HG03469 (cell line): ENCODE measurements at regions not wholly inside any gene's neighbourhood (a gene's known extent, or its start where the extent isn't known, plus 50 kb on each side); places are given as distances from the start of the nearest gene placed in this dataset.
"Not testable (repeated sequence)": the region's sequence is repeated elsewhere in the genome, so short reads cannot be mapped to it uniquely, and the experiment has no call there.

Experiments used
- ATAC-seq: cut with Tn5 transposase; IDR thresholded peaks from one replicate; pipeline ENCODE4 v1.9.1; 2021; ENCODE audit warnings: mild to moderate bottlenecking, moderate library complexity, moderate number of reproducible peaks; ENCODE audit not compliant: unreplicated experiment

- no peak for ATAC-seq
Observed at GRCh38 chr15:69876064-69876940, 221.4 kb downstream of the TLE3 start.

DNA sequence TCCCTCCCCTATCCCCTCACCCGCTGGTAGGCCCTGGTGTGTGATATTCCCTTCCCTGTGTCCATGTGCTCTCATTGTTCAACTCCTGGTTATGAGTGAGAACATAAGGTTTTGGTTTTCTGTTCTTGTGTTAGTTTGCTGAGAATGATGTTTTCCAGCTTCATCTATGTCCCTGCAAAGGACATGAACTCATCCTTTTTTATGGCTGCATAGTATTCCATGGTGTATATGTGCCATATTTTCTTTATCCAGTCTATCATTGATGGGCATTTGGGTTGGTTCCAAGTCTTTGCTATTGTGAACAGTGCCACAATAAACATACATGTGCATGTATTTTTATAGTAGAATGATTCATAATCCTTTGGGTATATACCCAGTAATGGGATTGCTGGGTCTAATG is 217.8 kb downstream of the TLE3 start:
- ATAC-seq: not testable (repeated sequence)

- ATAC-seq: no peak
Observed at GRCh38 chr15:69880571-69881301, 217.0 kb downstream of the TLE3 start.

GRCh38 chr15:69881302-69881670 is 216.4 kb downstream of the TLE3 start:
- ATAC-seq: no peak

DNA sequence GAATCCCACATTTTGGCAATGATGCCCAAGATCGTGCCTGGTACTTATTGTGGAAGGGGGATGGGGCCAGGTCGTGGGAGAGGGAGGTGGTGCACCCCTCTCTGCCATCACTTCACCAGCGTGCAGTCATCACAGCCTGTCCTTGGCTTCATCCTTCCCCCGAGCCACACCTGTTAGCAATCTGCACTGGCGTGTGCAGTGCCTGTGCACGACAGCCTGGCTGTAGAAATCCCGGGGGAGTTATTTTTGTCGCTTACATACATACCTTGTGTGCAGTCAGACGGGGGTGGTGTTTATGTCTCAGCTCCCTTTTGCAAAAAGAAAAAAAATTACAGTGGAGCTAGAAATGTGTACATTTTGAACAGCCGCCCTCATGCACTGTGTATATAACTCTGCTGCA is 216.0 kb downstream of the TLE3 start:
- no peak for ATAC-seq

GRCh38 chr15:69883306-69883705 is 214.4 kb downstream of the TLE3 start:
- ATAC-seq: no peak

GRCh38 chr15:69885173-69885955 is 212.4 kb downstream of the TLE3 start:
- ATAC-seq: no peak

DNA sequence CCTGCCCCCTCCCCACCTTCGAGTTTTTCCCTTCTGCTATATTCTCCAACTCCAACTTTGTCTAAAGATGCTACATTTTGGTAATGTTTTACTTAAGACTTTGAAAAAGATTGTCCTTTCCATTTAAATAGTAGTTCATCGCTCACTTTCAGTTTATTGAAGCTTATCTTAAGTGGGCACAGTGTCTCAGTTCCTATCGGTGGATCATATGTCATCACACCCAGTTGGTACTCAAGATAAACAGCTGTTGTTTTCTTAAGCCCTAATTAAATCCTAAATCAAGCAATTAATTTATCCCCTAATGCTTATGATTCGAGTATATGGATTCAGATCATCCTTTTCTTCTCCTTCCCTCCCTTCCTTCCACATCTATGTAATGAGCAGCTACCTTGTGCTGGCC is 210.7 kb downstream of the TLE3 start:
- ATAC-seq: no peak

GRCh38 chr15:69887553-69887952 is 210.2 kb downstream of the TLE3 start:
- ATAC-seq: no peak

DNA sequence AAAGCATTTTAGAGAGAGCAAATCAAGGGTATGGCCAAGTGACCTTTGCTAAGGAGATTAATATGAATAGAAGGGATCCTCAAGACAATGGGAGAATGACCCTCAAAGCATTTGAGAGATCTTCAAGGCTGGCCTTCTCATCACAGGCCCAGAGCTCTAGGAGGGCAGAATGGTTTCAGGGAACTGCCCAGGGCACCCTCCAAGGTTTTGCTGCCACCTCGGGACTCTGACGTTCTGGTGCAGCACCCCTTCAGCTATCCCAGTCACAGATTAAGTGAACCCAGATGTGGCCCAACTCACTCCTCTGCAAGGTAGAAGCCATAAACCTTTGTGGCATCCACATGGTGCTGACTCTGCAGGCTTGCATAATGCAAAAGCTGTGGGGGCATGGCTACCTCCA is 209.3 kb downstream of the TLE3 start:
- ATAC-seq: no peak

GRCh38 chr15:69891070-69891536 is 206.6 kb downstream of the TLE3 start:
- no peak for ATAC-seq

DNA sequence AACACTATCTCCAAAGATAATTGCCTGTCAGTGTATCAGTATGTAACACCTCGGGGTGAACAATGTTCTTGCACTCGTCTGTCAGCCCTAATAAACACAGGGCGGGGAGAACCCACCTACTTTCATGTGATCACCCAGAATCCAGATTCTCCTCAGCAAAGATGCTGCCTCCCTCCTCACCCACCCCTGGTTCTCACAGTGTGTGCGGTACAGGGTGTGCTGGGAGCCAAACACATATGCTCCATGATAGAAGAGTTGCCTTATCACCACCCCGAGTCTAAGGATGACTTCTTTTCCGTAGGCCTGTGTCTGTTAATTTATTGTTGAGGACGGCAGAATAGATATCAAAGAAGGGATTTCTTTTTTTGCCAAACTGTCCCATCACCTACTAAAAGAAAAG is 206.1 kb downstream of the TLE3 start:
- no peak for ATAC-seq

DNA sequence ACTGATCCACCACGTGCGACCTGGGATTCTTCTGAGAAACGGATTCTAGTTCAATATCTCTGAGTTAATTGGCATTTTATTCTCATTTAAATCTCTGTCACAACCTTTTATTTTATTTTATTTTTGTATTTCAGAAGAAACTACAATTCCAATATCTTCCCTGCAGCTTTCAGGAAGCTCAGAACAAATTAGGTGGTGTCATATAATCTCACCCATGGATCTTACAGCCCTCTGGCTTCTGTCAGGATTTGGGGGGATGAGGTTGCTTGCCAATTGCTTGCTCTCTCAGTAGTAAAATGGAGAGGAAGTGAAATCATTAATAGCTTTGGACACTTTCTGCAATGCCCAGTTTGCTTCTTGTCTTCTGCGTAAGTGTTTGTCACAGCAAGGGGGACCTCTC is 205.4 kb downstream of the TLE3 start:
- ATAC-seq: no peak

DNA sequence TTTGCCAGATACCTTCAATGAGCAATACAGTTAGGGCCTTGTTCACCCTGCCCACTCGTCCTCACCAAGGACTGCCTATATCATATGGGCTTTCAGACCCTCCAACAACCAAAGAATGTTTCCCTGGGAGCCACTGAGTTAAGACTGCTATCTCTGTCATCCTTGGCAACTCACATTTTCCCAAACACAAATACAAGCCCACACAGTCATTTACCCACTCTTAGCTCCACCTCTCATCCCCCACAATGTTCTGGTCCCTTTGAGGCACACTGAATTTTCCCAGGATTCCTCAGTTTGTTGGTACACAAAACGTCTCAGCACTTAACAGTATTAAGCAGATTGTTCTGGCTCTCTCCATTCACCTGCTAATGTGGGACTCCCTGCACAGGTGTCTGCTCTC is 204.6 kb downstream of the TLE3 start:
- no peak for ATAC-seq

DNA sequence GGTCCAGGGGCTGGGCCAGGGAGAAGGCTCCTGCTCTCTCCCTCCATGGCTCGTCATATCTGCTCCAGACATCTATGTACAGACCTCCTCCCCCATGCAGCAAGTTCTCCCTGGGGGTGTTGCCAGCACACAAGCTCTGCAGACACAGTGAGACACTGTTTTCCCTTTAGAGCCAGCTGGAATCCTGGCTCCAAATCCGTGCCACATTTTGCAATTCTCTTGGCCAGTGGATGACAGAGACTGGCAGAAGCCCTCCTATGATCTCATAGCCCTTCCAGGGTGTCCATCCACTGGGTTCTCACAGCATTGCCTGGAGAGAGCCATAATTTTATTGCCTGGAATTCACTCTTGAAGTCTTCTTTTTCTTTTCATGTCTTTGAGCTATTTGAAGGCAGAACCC is 203.9 kb downstream of the TLE3 start:
- ATAC-seq: no peak

GRCh38 chr15:69895202-69895601 is 202.5 kb downstream of the TLE3 start:
- ATAC-seq: no peak

DNA sequence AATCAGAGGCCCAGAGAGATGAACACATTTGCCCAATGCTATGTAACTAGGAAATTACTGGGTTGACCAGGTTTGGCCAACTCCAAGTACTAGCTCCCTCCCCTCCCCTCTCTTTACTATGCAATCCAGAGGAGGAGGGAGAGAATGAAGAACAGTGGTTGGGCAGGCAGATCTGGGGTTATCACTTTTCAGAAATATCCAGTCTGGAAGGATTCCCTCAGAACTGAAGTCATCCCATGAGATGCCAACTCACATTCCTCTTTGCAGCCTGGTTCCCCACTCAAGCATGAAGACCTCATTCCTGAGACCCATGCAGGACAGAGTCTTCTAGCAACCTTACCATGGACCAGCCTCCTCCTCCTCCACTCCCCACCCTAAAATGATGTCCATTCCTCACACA is 201.1 kb downstream of the TLE3 start:
- ATAC-seq: no peak

DNA sequence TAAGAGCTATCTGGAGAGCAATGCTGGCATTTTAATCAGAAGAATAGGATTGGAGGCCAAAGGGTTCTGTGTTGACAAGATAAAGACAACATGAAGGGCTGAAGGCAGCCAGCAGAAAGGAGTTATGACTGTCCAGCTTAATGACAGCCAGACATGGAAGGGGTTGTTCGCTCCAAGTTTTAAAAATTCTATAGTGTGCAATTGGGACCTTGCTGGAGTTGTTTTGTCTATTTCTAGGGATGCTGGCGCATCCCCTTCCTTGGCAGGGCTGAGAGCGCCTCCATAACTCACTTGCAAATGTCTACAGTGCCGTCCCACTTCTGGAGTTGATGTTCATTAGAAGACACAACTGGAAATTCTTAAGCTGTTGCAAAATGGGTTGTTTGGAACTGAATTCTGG is 200.7 kb downstream of the TLE3 start:
- ATAC-seq: no peak

DNA sequence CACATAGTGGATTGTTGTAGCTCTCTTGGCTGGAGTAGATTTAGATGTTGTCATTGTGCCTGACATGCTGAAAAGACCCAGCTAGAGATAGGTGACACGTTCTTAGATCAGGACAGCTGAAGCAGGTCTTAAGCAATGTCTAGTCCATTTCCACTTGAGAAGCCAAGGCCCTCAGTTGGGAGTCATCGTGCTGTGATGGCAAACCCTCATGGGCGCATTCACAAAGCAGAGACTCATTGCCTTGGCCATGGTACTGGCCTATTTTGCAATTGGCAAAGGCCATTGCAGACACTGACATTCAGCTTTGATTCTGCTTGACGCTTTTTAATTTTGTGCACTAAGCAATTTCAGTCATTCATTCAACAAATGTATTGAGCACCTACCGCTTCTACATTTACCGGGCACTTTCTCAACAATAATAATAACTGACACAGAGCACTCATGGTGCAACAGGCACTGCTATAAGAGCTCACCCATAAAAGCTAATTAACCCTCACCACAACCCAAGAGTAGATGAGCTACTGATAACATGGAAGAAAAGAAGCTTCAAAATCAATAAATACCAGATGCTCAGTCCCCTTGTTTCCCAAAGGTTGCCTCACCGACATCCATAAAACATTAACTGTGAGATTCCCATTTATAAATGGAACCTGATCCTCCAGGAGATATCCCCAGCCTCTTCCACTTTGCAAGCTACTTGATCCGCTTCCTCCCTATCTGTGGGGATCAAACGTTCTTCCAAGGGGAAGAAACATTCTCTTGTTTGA is 200.1 kb downstream of the TLE3 start:
- no peak for ATAC-seq

GRCh38 chr15:69898243-69898642 is 199.5 kb downstream of the TLE3 start:
- ATAC-seq: no peak
